HFF-Myc (cell line): ENCODE measurements at regions not wholly inside any gene's neighbourhood (a gene's known extent, or its start where the extent isn't known, plus 50 kb on each side); places are given as distances from the start of the nearest gene placed in this dataset.

ENCODE experiments used
- DNase-seq: peaks from one replicate; pipeline ENCODE4 v3.0.0-alpha.2; 2011; ENCODE audit warnings: low read depth; ENCODE audit errors: extremely low read depth
- H3K4me3 ChIP-seq: replicated peaks from 2 replicates; pipeline ENCODE4 v1.5.1; 2011; ENCODE audit warnings: low read depth, mild to moderate bottlenecking, control low read depth, low read length
- CTCF ChIP-seq: IDR thresholded peaks from 2 replicates; pipeline ENCODE4 v1.5.1; 2012; ENCODE audit warnings: mild to moderate bottlenecking, low read depth, low read length, control low read depth; ENCODE audit errors: missing control alignments

- no peak for DNase-seq
- TF ChIP-seq CTCF, result no peak
These were observed 121.8 kb downstream of the CAVIN4 start for GRCh38 chr9:100699668-100700067.

GRCh38 chr9:100700689-100701318 is 122.9 kb downstream of the CAVIN4 start:
- H3K4me3 ChIP-seq, result no peak overlapping the region
- TF ChIP-seq CTCF, result peak; percentile 43
- DNase-seq, result no peak

More at GRCh38 chr9:100699668-100700067, 121.8 kb downstream of the CAVIN4 start:
- H3K4me3 ChIP-seq, result no peak overlapping the region

- TF ChIP-seq CTCF, result peak; percentile 84
- DNase-seq, result peak; percentile 17
- H3K4me3 ChIP-seq, result no peak overlapping the region
These were observed 136.7 kb downstream of the CAVIN4 start for GRCh38 chr9:100714372-100715099.

GRCh38 chr9:100715100-100715380 is 137.2 kb downstream of the CAVIN4 start:
- DNase-seq, result no peak
- no peak overlapping the region for H3K4me3 ChIP-seq
- no peak for TF ChIP-seq CTCF

- no peak for DNase-seq
- no peak overlapping the region for H3K4me3 ChIP-seq
- no peak for TF ChIP-seq CTCF
These were observed 140.8 kb downstream of the CAVIN4 start for GRCh38 chr9:100718717-100719116.

GRCh38 chr9:100720922-100721321 is 143.0 kb downstream of the CAVIN4 start:
- no peak for DNase-seq
- H3K4me3 ChIP-seq, result no peak overlapping the region
- no peak for TF ChIP-seq CTCF

GRCh38 chr9:100724886-100725285 is 147.0 kb downstream of the CAVIN4 start:
- no peak for TF ChIP-seq CTCF
- DNase-seq, result no peak
- H3K4me3 ChIP-seq, result no peak overlapping the region
